ENCODE measurements at regions not wholly inside any gene's neighbourhood (a gene's known extent, or its start where the extent isn't known, plus 50 kb on each side); places are given as distances from the start of the nearest gene placed in this dataset.

GRCh38 chr1:95169548-95169947, 52.4 kb downstream of the TLCD4 start:
- no peak for TF ChIP-seq CTCF (IDR thresholded peaks at IDR 0.05; ENCODE audit: low read depth, low read length, missing input control)
- TF ChIP-seq ATF3 (IDR thresholded peaks at IDR 0.05), result no peak
- TF ChIP-seq RAD21 (IDR thresholded peaks at IDR 0.05), result no peak
- no peak for TF ChIP-seq REST (IDR thresholded peaks at IDR 0.05)
- no peak for TF ChIP-seq MAX (IDR thresholded peaks at IDR 0.05)
- no peak for TF ChIP-seq EGR1 (IDR thresholded peaks at IDR 0.05; ENCODE audit: low read depth in 2 of 2)
- no peak for TF ChIP-seq GABPA (IDR thresholded peaks at IDR 0.05 in 1 of 2, conservative IDR thresholded peaks at IDR 0.05 in 1 of 2)
- TF ChIP-seq FOXA1 (IDR thresholded peaks at IDR 0.05), result no peak
- no peak for TF ChIP-seq SP1 (IDR thresholded peaks at IDR 0.05)
- TF ChIP-seq TAF1 (conservative IDR thresholded peaks at IDR 0.05), result no peak

Data from liver (tissue), 3 donors.